ENCODE measurements at regions not wholly inside any gene's neighbourhood (a gene's known extent, or its start where the extent isn't known, plus 50 kb on each side); places are given as distances from the start of the nearest gene placed in this dataset.
A peak's percentile ranks its signal among the peaks of the same experiment; 100 is the strongest.
"Not testable (repeated sequence)": the region's sequence is repeated elsewhere in the genome, so short reads cannot be mapped to it uniquely, and the experiment has no call there.

- no peak for DNase-seq
These were observed 564.2 kb downstream of the PTPRU start for GRCh38 chr1:29800522-29800956.

GRCh38 chr1:29800120-29800519, 563.8 kb downstream of the PTPRU start:
- no peak for DNase-seq

GRCh38 chr1:29798699-29799566, 562.6 kb downstream of the PTPRU start:
- DNase-seq: no peak

GRCh38 chr1:29797125-29797524, 560.8 kb downstream of the PTPRU start:
- DNase-seq: not testable (repeated sequence)

- DNase-seq: not testable (repeated sequence)
These were observed 559.6 kb downstream of the PTPRU start for GRCh38 chr1:29795965-29796364.

GRCh38 chr1:29793653-29794348, 557.5 kb downstream of the PTPRU start:
- DNase-seq: no peak

- DNase-seq: peak; percentile 87
These were observed 556.8 kb downstream of the PTPRU start for GRCh38 chr1:29793101-29793546.

GRCh38 chr1:29789910-29790247, 553.6 kb downstream of the PTPRU start:
- DNase-seq: no peak

- no peak for DNase-seq
These were observed 553.0 kb downstream of the PTPRU start for GRCh38 chr1:29789221-29789909.

GRCh38 chr1:29786791-29787732, 550.7 kb downstream of the PTPRU start:
- DNase-seq: no peak

- DNase-seq: no peak
These were observed 549.9 kb downstream of the PTPRU start for GRCh38 chr1:29786195-29786594.

- DNase-seq: no peak
These were observed 549.2 kb downstream of the PTPRU start for GRCh38 chr1:29785554-29785953.

GRCh38 chr1:29785137-29785527, 548.8 kb downstream of the PTPRU start:
- no peak for DNase-seq

- no peak for DNase-seq
These were observed 548.2 kb downstream of the PTPRU start for GRCh38 chr1:29784276-29785136.

GRCh38 chr1:29783508-29784275, 547.4 kb downstream of the PTPRU start:
- DNase-seq: no peak

- no peak for DNase-seq
These were observed 546.7 kb downstream of the PTPRU start for GRCh38 chr1:29782846-29783507.

- DNase-seq: no peak
These were observed 542.8 kb downstream of the PTPRU start for GRCh38 chr1:29779146-29779545.

- no peak for DNase-seq
These were observed 541.2 kb downstream of the PTPRU start for GRCh38 chr1:29777522-29777921.

- DNase-seq: no peak
These were observed 538.0 kb downstream of the PTPRU start for GRCh38 chr1:29774355-29774754.

- no peak for DNase-seq
These were observed 536.3 kb downstream of the PTPRU start for GRCh38 chr1:29772584-29773100.
